Smooth muscle cell (in vitro differentiated cells): ENCODE measurements at regions not wholly inside any gene's neighbourhood (a gene's known extent, or its start where the extent isn't known, plus 50 kb on each side); places are given as distances from the start of the nearest gene placed in this dataset.

ENCODE experiments used
- DNase-seq: peaks from one replicate; lab custom pipeline; 2025; ENCODE audit not compliant: unreplicated experiment; lab: John Stamatoyannopoulos, UW
- H2AFZ ChIP-seq: fragments of 200-600 bp; sonication (generic); 2 replicates; pipeline ENCODE4 v1.6.0; 2016; ENCODE audit warnings: antibody characterized with exemption, low read depth, mild to moderate bottlenecking
- H3F3A ChIP-seq: fragments of 200-600 bp; sonication (generic); 2 replicates; pipeline ENCODE4 v1.6.0; 2017; ENCODE audit warnings: antibody characterized with exemption, low read depth
- H3K27ac ChIP-seq: fragments of 200-600 bp; sonication (generic); 2 replicates; pipeline ENCODE4 v1.5.1; 2016; ENCODE audit warnings: low read depth, mild to moderate bottlenecking
- H3K27me3 ChIP-seq: fragments of 200-600 bp; sonication (generic); 2 replicates; pipeline ENCODE4 v1.6.1; 2016; ENCODE audit warnings: low read depth, mild to moderate bottlenecking
- H3K36me3 ChIP-seq: fragments of 200-600 bp; sonication (generic); 2 replicates; pipeline ENCODE4 v1.5.1; 2016; ENCODE audit warnings: low read depth
- H3K4me1 ChIP-seq: fragments of 200-600 bp; sonication (generic); 2 replicates; pipeline ENCODE4 v1.5.1; 2016; ENCODE audit warnings: low read depth
- H3K4me2 ChIP-seq: fragments of 200-600 bp; sonication (generic); 2 replicates; pipeline ENCODE4 v1.6.0; 2016; ENCODE audit warnings: mild to moderate bottlenecking
- H3K4me3 ChIP-seq: fragments of 200-600 bp; sonication (generic); 2 replicates; pipeline ENCODE4 v1.5.1; 2016; ENCODE audit warnings: mild to moderate bottlenecking
- H3K79me2 ChIP-seq: fragments of 200-600 bp; sonication (generic); 2 replicates; pipeline ENCODE4 v1.6.0; 2016; ENCODE audit warnings: low read depth, mild to moderate bottlenecking
- H3K9ac ChIP-seq: fragments of 200-600 bp; sonication (generic); 2 replicates; pipeline ENCODE4 v1.6.0; 2016; ENCODE audit warnings: low read depth
- H3K9me3 ChIP-seq: fragments of 200-600 bp; sonication (generic); replicated peaks from 2 replicates; pipeline ENCODE4 v1.5.1; 2016; ENCODE audit warnings: low read depth
- H4K20me1 ChIP-seq: fragments of 200-600 bp; sonication (generic); 2 replicates; pipeline ENCODE4 v1.6.0; 2016; ENCODE audit warnings: low read depth
- WGBS: methylation state at CpG from one replicate; pipeline ENCODE4 v1.1.7; 2016; ENCODE audit warnings: low lambda C conversion rate; 5-methylcytosine and 5-hydroxymethylcytosine counted together
- TF ChIP-seq, protein P1 (sequence below): fragments of 200-600 bp; sonication (generic); IDR thresholded peaks from 2 replicates; pipeline ENCODE4 v1.5.1; 2017; ENCODE audit warnings: borderline replicate concordance, mild to moderate bottlenecking, antibody characterized with exemption; ENCODE audit not compliant: insufficient read depth, poor library complexity, severe bottlenecking

DNA sequence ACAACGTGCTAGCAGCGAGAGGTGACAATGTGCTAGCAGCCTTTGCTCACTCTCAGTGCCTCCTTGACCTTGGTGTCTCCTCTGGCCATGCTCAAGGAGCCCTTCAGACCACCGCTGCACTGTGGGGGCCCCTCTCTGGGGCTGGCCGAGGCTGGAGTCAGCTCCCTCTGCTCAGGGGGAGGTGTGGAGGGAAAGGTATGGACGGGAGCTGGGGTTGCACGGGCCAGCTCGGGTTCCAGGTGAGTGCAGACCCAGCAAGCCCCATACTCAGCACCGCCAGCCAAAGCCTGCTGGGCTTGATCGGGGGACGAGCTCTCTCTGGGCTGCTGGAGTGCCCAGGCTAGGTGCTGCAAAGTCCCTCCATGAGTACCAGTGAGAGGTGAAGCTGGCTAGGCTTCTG is 180.2 kb downstream of the TRIM36 start:
- H3K27ac ChIP-seq = no peak overlapping the region
- H2AFZ ChIP-seq = no peak overlapping the region
- WGBS = 79% methylated on average over 10 of the region's 10 CpGs
- no peak overlapping the region for H3K4me2 ChIP-seq
- TF ChIP-seq, protein P1, sequence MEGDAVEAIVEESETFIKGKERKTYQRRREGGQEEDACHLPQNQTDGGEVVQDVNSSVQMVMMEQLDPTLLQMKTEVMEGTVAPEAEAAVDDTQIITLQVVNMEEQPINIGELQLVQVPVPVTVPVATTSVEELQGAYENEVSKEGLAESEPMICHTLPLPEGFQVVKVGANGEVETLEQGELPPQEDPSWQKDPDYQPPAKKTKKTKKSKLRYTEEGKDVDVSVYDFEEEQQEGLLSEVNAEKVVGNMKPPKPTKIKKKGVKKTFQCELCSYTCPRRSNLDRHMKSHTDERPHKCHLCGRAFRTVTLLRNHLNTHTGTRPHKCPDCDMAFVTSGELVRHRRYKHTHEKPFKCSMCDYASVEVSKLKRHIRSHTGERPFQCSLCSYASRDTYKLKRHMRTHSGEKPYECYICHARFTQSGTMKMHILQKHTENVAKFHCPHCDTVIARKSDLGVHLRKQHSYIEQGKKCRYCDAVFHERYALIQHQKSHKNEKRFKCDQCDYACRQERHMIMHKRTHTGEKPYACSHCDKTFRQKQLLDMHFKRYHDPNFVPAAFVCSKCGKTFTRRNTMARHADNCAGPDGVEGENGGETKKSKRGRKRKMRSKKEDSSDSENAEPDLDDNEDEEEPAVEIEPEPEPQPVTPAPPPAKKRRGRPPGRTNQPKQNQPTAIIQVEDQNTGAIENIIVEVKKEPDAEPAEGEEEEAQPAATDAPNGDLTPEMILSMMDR = no peak
- H3K36me3 ChIP-seq = no peaks in the 10 kb centered on the region
- H3K9me3 ChIP-seq = no peaks in the 10 kb centered on the region
- no peaks in the 10 kb centered on the region for H3K79me2 ChIP-seq
- no peaks in the 10 kb centered on the region for H3K27me3 ChIP-seq
- DNase-seq = no peak
- no peaks in the 10 kb centered on the region for H4K20me1 ChIP-seq
- H3F3A ChIP-seq = no peaks in the 10 kb centered on the region
- H3K9ac ChIP-seq = no peak overlapping the region
- no peak overlapping the region for H3K4me3 ChIP-seq
- H3K4me1 ChIP-seq = no peaks in the 10 kb centered on the region

DNA sequence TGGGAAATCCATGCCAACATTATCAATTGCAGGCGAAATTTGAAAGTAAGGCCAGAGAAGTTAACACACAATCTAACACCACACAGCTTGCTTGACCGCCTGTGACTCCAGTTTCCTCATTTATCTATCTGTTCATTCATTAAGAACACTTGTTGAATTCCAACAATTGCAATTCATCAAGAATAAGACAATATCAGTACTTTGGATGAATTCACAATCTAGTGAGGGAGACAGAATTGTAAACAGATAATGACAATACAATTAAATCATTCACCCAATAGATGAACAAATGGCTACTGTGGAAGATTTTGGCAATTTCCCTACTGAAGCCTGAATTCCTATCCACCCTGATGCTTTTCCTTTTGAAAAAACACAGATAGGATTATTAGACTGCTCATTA is 181.6 kb downstream of the TRIM36 start:
- Histone ChIP-seq H2AFZ (no peak overlapping the region), H3K4me2 (no peak overlapping the region), H3K4me3 (no peak overlapping the region), H3K36me3 (no peaks in the 10 kb centered on the region), H3K9me3 (no peaks in the 10 kb centered on the region), H3K27me3 (no peaks in the 10 kb centered on the region), H3K9ac (no peak overlapping the region), H3K79me2 (no peaks in the 10 kb centered on the region), H3K27ac (no peak overlapping the region), H4K20me1 (no peaks in the 10 kb centered on the region), H3K4me1 (no peaks in the 10 kb centered on the region), H3F3A (no peaks in the 10 kb centered on the region)
- TF ChIP-seq, protein P1 = no peak
- WGBS = 87% methylated on average over 2 of the region's 2 CpGs
- DNase-seq = no peak

DNA sequence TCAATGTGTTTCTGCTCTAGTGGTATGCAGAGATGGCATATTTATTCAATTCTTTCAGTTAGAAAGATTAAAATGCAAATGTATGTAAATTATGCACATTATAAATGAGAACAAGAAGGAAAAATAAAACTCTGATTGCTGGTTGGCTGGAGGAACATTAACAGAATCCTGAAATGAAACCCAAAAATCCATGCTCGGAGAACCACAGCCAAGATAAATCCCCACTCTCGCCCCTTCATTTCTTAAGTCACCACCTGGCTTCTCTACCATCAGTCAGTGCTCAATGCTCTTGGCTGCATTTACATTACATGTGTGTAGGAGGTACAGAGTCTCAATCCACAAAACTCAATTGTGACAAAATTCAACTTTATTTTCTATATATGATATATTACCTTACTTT is 184.9 kb downstream of the TRIM36 start:
- DNase-seq = no peak

DNA sequence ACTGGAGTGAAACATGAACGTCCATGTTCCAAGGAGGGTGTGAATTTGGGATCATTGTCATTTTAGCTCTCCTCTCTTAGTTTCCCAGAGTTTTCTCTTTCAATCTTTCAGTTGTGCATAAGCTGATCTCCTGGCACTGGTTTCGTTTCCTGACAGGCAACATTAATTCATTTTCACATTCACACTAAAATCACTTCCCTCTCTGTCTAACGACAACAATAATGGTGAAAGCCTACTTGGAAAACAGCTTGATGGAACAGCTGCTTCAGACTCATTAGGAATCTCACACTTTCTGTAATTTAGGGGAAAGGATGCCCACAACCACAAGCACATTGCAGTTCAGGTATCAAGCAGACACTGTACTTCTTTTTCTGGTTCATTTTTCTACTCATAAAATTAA is 188.6 kb downstream of the TRIM36 start:
- DNase-seq = no peak
- H2AFZ ChIP-seq = no peak overlapping the region
- no peaks in the 10 kb centered on the region for H3K79me2 ChIP-seq
- no peak overlapping the region for H3K4me2 ChIP-seq
- TF ChIP-seq, protein P1 = no peak
- H3K27ac ChIP-seq = no peak overlapping the region
- H3K9me3 ChIP-seq = no peaks in the 10 kb centered on the region
- H3K4me3 ChIP-seq = no peak overlapping the region
- H4K20me1 ChIP-seq = no peaks in the 10 kb centered on the region
- 87% methylated on average over 3 of the region's 3 CpGs for WGBS
- H3K4me1 ChIP-seq = no peaks in the 10 kb centered on the region
- no peaks in the 10 kb centered on the region for H3F3A ChIP-seq
- H3K36me3 ChIP-seq = no peaks in the 10 kb centered on the region
- no peaks in the 10 kb centered on the region for H3K27me3 ChIP-seq
- no peak overlapping the region for H3K9ac ChIP-seq

More for the DNA sequence above, 184.9 kb downstream of the TRIM36 start:
- H3K9ac ChIP-seq = no peak overlapping the region
- no peak overlapping the region for H2AFZ ChIP-seq
- no peak overlapping the region for H3K4me2 ChIP-seq
- no peaks in the 10 kb centered on the region for H3K27me3 ChIP-seq
- no peak overlapping the region for H3K27ac ChIP-seq
- TF ChIP-seq, protein P1 = no peak
- no peaks in the 10 kb centered on the region for H4K20me1 ChIP-seq
- 100% methylated on average over 2 of the region's 2 CpGs for WGBS
- H3F3A ChIP-seq = no peaks in the 10 kb centered on the region
- H3K4me1 ChIP-seq = no peaks in the 10 kb centered on the region
- no peaks in the 10 kb centered on the region for H3K36me3 ChIP-seq
- H3K79me2 ChIP-seq = no peaks in the 10 kb centered on the region
- H3K4me3 ChIP-seq = no peak overlapping the region
- H3K9me3 ChIP-seq = no peaks in the 10 kb centered on the region
